ENCODE measurements at regions not wholly inside any gene's neighbourhood (a gene's known extent, or its start where the extent isn't known, plus 50 kb on each side); places are given as distances from the start of the nearest gene placed in this dataset.

DNA sequence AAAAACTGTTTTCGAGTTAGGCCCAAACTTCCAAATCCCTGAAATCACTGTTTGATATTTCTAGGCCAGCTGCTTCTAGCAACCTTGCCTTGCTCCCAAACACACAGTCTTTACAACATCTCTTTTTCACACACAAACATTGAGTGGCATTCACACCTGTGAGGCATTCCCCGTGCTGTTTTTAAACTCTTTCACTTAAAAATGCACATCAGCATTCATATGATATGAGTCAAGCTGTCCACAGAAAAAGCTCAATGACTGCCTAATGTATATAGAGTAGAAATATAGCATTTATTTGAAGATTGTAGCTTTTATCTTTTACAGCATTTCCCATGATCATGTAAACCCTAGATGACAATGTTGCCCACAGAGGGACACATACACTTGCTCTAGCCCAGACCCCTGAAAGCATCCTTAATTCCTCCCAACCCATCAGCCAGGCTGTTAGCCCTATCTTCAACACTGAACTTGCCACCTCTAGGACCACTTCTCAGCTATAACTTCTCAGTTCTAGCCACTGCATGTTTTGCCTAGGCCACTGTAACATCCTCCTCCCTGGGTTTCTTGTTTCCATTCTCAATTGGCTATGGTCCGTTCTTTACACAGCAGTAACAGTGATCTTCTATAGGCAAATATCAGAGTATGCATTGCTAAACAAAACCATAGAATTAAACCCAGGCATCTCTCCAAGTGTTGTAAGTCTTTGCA is 782.6 kb downstream of the DIPK2A start:
- H3K4me1 ChIP-seq (ENCODE audit: control insufficient read depth, insufficient read depth, low read depth, low read length): no peaks in the 10 kb centered on the region
- H2BK5ac ChIP-seq (ENCODE audit: low read depth, low read length, poor library complexity, severe bottlenecking): no peak overlapping the region
- H3K79me1 ChIP-seq (replicated peaks; ENCODE audit: low read length, poor library complexity, severe bottlenecking): no peaks in the 10 kb centered on the region
- no peak overlapping the region for H2AFZ ChIP-seq (ENCODE audit: low read depth, low read length)
- no peak overlapping the region for H2BK15ac ChIP-seq (ENCODE audit: low read depth, poor library complexity, severe bottlenecking)
- no peaks in the 10 kb centered on the region for H3K36me3 ChIP-seq (ENCODE audit: control insufficient read depth in 1 of 2, insufficient read depth in 2 of 2, low read depth in 1 of 2, low read length in 2 of 2)
- no peak overlapping the region for H3K4ac ChIP-seq (ENCODE audit: low read depth in 1 of 2, low read length in 2 of 2)
- H3K4me2 ChIP-seq (ENCODE audit: low read length, poor library complexity, severe bottlenecking): no peak overlapping the region
- H2BK120ac ChIP-seq (ENCODE audit: low read depth, low read length): no peak overlapping the region
- H2BK12ac ChIP-seq (ENCODE audit: low read length in 2 of 2): no peak overlapping the region
- H4K8ac ChIP-seq (ENCODE audit: low read length): no peak overlapping the region
- 76% methylated on average over 3 of the region's 3 CpGs for WGBS
- no peak overlapping the region for H3K23ac ChIP-seq (ENCODE audit: low read length in 2 of 2)
- DNase-seq: no peak
- no peak overlapping the region for H3K14ac ChIP-seq (ENCODE audit: low read length in 2 of 2)
- H3K27ac ChIP-seq (ENCODE audit: low read length, poor library complexity, severe bottlenecking): no peak overlapping the region
- no peak overlapping the region for H4K91ac ChIP-seq (ENCODE audit: low read length)
- no peak overlapping the region for H3K18ac ChIP-seq (ENCODE audit: low read depth in 1 of 2, low read length in 2 of 2)
- no peak overlapping the region for H3K4me3 ChIP-seq (ENCODE audit: insufficient read depth in 1 of 2, low read depth in 1 of 2, low read length in 2 of 2)
- no peaks in the 10 kb centered on the region for H3K27me3 ChIP-seq (ENCODE audit: control insufficient read depth in 1 of 2, insufficient read depth in 1 of 2, low read length in 2 of 2)
- H2AK5ac ChIP-seq (ENCODE audit: low read length, severe bottlenecking): no peak overlapping the region
- H3K9ac ChIP-seq (ENCODE audit: low read length): no peak overlapping the region
- no peaks in the 10 kb centered on the region for H3K9me3 ChIP-seq (ENCODE audit: control insufficient read depth, low read length)

GRCh38 chr3:144756704-144757440 is 785.2 kb downstream of the DIPK2A start:
- Histone ChIP-seq H2AK5ac (ENCODE audit: low read length, severe bottlenecking) (no peak overlapping the region), H3K4me2 (ENCODE audit: low read length, poor library complexity, severe bottlenecking) (no peak overlapping the region), H2BK120ac (ENCODE audit: low read depth, low read length) (no peak overlapping the region), H3K4me3 (ENCODE audit: insufficient read depth in 1 of 2, low read depth in 1 of 2, low read length in 2 of 2) (no peak overlapping the region), H3K4me1 (ENCODE audit: control insufficient read depth, insufficient read depth, low read depth, low read length) (no peaks in the 10 kb centered on the region), H3K79me1 (replicated peaks; ENCODE audit: low read length, poor library complexity, severe bottlenecking) (no peaks in the 10 kb centered on the region), H3K27me3 (ENCODE audit: control insufficient read depth in 1 of 2, insufficient read depth in 1 of 2, low read length in 2 of 2) (no peaks in the 10 kb centered on the region), H3K9me3 (ENCODE audit: control insufficient read depth, low read length) (no peaks in the 10 kb centered on the region), H3K18ac (ENCODE audit: low read depth in 1 of 2, low read length in 2 of 2) (no peak overlapping the region), H3K9ac (ENCODE audit: low read length) (no peak overlapping the region), H4K91ac (ENCODE audit: low read length) (no peak overlapping the region), H2BK15ac (ENCODE audit: low read depth, poor library complexity, severe bottlenecking) (no peak overlapping the region), H3K14ac (ENCODE audit: low read length in 2 of 2) (no peak overlapping the region), H3K36me3 (ENCODE audit: control insufficient read depth in 1 of 2, insufficient read depth in 2 of 2, low read depth in 1 of 2, low read length in 2 of 2) (no peaks in the 10 kb centered on the region), H3K4ac (ENCODE audit: low read depth in 1 of 2, low read length in 2 of 2) (no peak overlapping the region), H4K8ac (ENCODE audit: low read length) (no peak overlapping the region), H2BK12ac (ENCODE audit: low read length in 2 of 2) (no peak overlapping the region), H3K23ac (ENCODE audit: low read length in 2 of 2) (no peak overlapping the region), H2BK5ac (ENCODE audit: low read depth, low read length, poor library complexity, severe bottlenecking) (no peak overlapping the region), H2AFZ (ENCODE audit: low read depth, low read length) (no peak overlapping the region), H3K27ac (ENCODE audit: low read length, poor library complexity, severe bottlenecking) (no peak overlapping the region)
- 95% methylated on average over 24 of the region's 27 CpGs for WGBS
- DNase-seq: no peak

DNA sequence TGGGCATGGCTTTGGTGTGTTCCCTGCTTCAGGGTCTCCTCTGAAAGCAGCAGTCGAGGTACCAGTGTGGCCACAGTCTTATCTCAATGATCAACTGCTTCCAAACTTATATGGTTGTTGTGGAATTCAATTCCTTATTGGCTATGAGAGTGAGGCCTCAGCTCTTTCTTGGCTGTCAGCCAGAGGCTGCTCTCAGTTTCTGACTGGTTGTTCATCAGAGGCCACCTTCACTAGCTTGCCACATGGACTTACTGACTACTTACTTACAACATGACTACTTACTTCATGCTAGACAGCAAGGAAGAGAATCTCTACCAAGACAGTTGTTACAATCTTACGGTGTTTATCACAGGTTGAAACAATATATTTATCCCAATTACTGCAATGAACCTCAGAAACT is 789.2 kb downstream of the DIPK2A start:
- no peak overlapping the region for H3K18ac ChIP-seq (ENCODE audit: low read depth in 1 of 2, low read length in 2 of 2)
- WGBS: 100% methylated on average over 1 of the region's 2 CpGs

GRCh38 chr3:144762091-144762490 is 790.5 kb downstream of the DIPK2A start:
- Histone ChIP-seq H3K36me3 (ENCODE audit: control insufficient read depth in 1 of 2, insufficient read depth in 2 of 2, low read depth in 1 of 2, low read length in 2 of 2) (no peaks in the 10 kb centered on the region), H3K4me1 (ENCODE audit: control insufficient read depth, insufficient read depth, low read depth, low read length) (no peaks in the 10 kb centered on the region), H3K23ac (ENCODE audit: low read length in 2 of 2) (no peak overlapping the region), H3K18ac (ENCODE audit: low read depth in 1 of 2, low read length in 2 of 2) (no peak overlapping the region), H3K4me2 (ENCODE audit: low read length, poor library complexity, severe bottlenecking) (no peak overlapping the region), H3K9ac (ENCODE audit: low read length) (no peak overlapping the region), H4K91ac (ENCODE audit: low read length) (no peak overlapping the region), H3K27ac (ENCODE audit: low read length, poor library complexity, severe bottlenecking) (no peak overlapping the region), H2BK12ac (ENCODE audit: low read length in 2 of 2) (no peak overlapping the region), H3K27me3 (ENCODE audit: control insufficient read depth in 1 of 2, insufficient read depth in 1 of 2, low read length in 2 of 2) (no peaks in the 10 kb centered on the region), H3K4ac (ENCODE audit: low read depth in 1 of 2, low read length in 2 of 2) (no peak overlapping the region), H3K14ac (ENCODE audit: low read length in 2 of 2) (no peak overlapping the region), H2BK5ac (ENCODE audit: low read depth, low read length, poor library complexity, severe bottlenecking) (no peak overlapping the region), H4K8ac (ENCODE audit: low read length) (no peak overlapping the region), H2BK120ac (ENCODE audit: low read depth, low read length) (no peak overlapping the region), H2AFZ (ENCODE audit: low read depth, low read length) (no peak overlapping the region), H3K79me1 (replicated peaks; ENCODE audit: low read length, poor library complexity, severe bottlenecking) (no peaks in the 10 kb centered on the region), H2BK15ac (ENCODE audit: low read depth, poor library complexity, severe bottlenecking) (no peak overlapping the region), H3K4me3 (ENCODE audit: insufficient read depth in 1 of 2, low read depth in 1 of 2, low read length in 2 of 2) (no peak overlapping the region), H2AK5ac (ENCODE audit: low read length, severe bottlenecking) (no peak overlapping the region), H3K9me3 (ENCODE audit: control insufficient read depth, low read length) (no peaks in the 10 kb centered on the region)
- whole genome bisulfite sequencing: 92% methylated on average over 1 of the region's 1 CpG
- no peak for DNase-seq

More for the DNA sequence above, 789.2 kb downstream of the DIPK2A start:
- no peak overlapping the region for H3K27ac ChIP-seq (ENCODE audit: low read length, poor library complexity, severe bottlenecking)
- H3K9ac ChIP-seq (ENCODE audit: low read length): no peak overlapping the region
- no peak overlapping the region for H3K4me3 ChIP-seq (ENCODE audit: insufficient read depth in 1 of 2, low read depth in 1 of 2, low read length in 2 of 2)
- no peak overlapping the region for H3K23ac ChIP-seq (ENCODE audit: low read length in 2 of 2)
- no peak overlapping the region for H3K14ac ChIP-seq (ENCODE audit: low read length in 2 of 2)
- no peak for DNase-seq
- no peak overlapping the region for H2BK120ac ChIP-seq (ENCODE audit: low read depth, low read length)
- H3K27me3 ChIP-seq (ENCODE audit: control insufficient read depth in 1 of 2, insufficient read depth in 1 of 2, low read length in 2 of 2): no peaks in the 10 kb centered on the region
- no peaks in the 10 kb centered on the region for H3K9me3 ChIP-seq (ENCODE audit: control insufficient read depth, low read length)
- H2BK15ac ChIP-seq (ENCODE audit: low read depth, poor library complexity, severe bottlenecking): no peak overlapping the region
- H4K91ac ChIP-seq (ENCODE audit: low read length): no peak overlapping the region
- no peaks in the 10 kb centered on the region for H3K4me1 ChIP-seq (ENCODE audit: control insufficient read depth, insufficient read depth, low read depth, low read length)
- no peaks in the 10 kb centered on the region for H3K79me1 ChIP-seq (replicated peaks; ENCODE audit: low read length, poor library complexity, severe bottlenecking)
- no peak overlapping the region for H2AK5ac ChIP-seq (ENCODE audit: low read length, severe bottlenecking)
- no peaks in the 10 kb centered on the region for H3K36me3 ChIP-seq (ENCODE audit: control insufficient read depth in 1 of 2, insufficient read depth in 2 of 2, low read depth in 1 of 2, low read length in 2 of 2)
- no peak overlapping the region for H3K4me2 ChIP-seq (ENCODE audit: low read length, poor library complexity, severe bottlenecking)
- no peak overlapping the region for H3K4ac ChIP-seq (ENCODE audit: low read depth in 1 of 2, low read length in 2 of 2)
- H2BK5ac ChIP-seq (ENCODE audit: low read depth, low read length, poor library complexity, severe bottlenecking): no peak overlapping the region
- H2BK12ac ChIP-seq (ENCODE audit: low read length in 2 of 2): no peak overlapping the region
- no peak overlapping the region for H4K8ac ChIP-seq (ENCODE audit: low read length)
- no peak overlapping the region for H2AFZ ChIP-seq (ENCODE audit: low read depth, low read length)
